ENCODE measurements at regions not wholly inside any gene's neighbourhood (a gene's known extent, or its start where the extent isn't known, plus 50 kb on each side); places are given as distances from the start of the nearest gene placed in this dataset.

- TF ChIP-seq ZNF462 (CRISPR knock-in tag; IDR thresholded peaks at IDR 0.05) = no peak
These were observed 476.6 kb downstream of the ZNF536 start (continued) for GRCh38 chr19:30848636-30849425.

DNA sequence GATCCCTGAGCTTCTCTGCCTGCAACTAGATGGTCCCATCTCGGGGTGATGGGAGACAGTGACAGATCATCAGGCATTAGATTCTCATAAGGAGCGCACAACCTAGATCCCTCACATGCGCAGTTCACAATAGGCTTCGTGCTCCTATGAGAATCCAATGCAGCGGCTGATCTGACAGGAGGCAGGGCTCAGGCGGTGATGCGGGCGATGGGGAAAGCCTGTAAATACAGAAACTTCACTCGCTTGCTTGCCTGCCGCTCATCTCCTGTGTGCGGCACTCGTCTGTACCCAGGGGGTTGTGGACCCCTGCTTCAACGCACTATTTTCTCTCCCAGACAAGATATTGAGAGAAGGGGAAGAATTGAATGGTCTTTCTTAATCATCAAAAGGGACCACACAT lies 473.9 kb downstream of the ZNF536 start:
- no peak for ATAC-seq
- H4K20me1 ChIP-seq (replicated peaks; ENCODE audit: insufficient read depth) = no peaks in the 10 kb centered on the region
- no peaks in the 10 kb centered on the region for H3K9me2 ChIP-seq (ENCODE audit: insufficient read depth)
- no peak for DNase-seq (ENCODE audit: low spot score)
- no peak overlapping the region for H3K4me3 ChIP-seq
- H3K79me2 ChIP-seq (replicated peaks; ENCODE audit: insufficient read depth) = no peaks in the 10 kb centered on the region
- H3K36me3 ChIP-seq (ENCODE audit: insufficient read depth) = no peaks in the 10 kb centered on the region
- no peaks in the 10 kb centered on the region for H3F3A ChIP-seq (replicated peaks; ENCODE audit: low read depth)
- H3K36me3 Mint-ChIP-seq (ENCODE audit: low read depth) = no peaks in the 10 kb centered on the region
- H3K27me3 ChIP-seq (ENCODE audit: insufficient read depth) = no peaks in the 10 kb centered on the region
- no peak overlapping the region for H3K4me2 ChIP-seq
- H3K4me3 Mint-ChIP-seq = no peak overlapping the region
- H3K27me3 Mint-ChIP-seq (ENCODE audit: insufficient read depth, low read depth, poor library complexity) = peaks cover 1% of the 10 kb centered on the region
- no peak overlapping the region for H3K27ac ChIP-seq (ENCODE audit: low read depth)
- H3K4me1 ChIP-seq (ENCODE audit: insufficient read depth) = no peaks in the 10 kb centered on the region
- H3K4me1 Mint-ChIP-seq = peaks cover 3% of the 10 kb centered on the region; the same call in 1 of the 3 replicates
- H3K27ac Mint-ChIP-seq = no peak overlapping the region
- peaks cover 3% of the 10 kb centered on the region; the same call in 2 of the 3 replicates for H3K9me3 Mint-ChIP-seq
- H2AFZ ChIP-seq = no peak overlapping the region
- TF ChIP-seq ZNF331 (CRISPR knock-in tag; IDR thresholded peaks at IDR 0.05; ENCODE audit: low read depth) (no peak), NANOG (IDR thresholded peaks at IDR 0.05; ENCODE audit: borderline replicate concordance) (no peak), EZH2phosphoT487 (IDR thresholded peaks at IDR 0.05; ENCODE audit: unreplicated experiment) (no peak), REST (IDR thresholded peaks at IDR 0.05; ENCODE audit: unreplicated experiment) (no peak), ETS1 (IDR thresholded peaks at IDR 0.05) (no peak), STAT1 (IDR thresholded peaks at IDR 0.05; ENCODE audit: unreplicated experiment) (no peak), POLR2AphosphoS5 (IDR thresholded peaks at IDR 0.05; ENCODE audit: low read depth) (no peak), EZH2 (IDR thresholded peaks at IDR 0.05; ENCODE audit: low read depth, unreplicated experiment) (no peak), JUNB (IDR thresholded peaks at IDR 0.05; ENCODE audit: unreplicated experiment) (no peak), ZNF114 (CRISPR knock-in tag; IDR thresholded peaks at IDR 0.05) (no peak)
